ENCODE measurements at regions not wholly inside any gene's neighbourhood (a gene's known extent, or its start where the extent isn't known, plus 50 kb on each side); places are given as distances from the start of the nearest gene placed in this dataset.

GRCh38 chr1:72637593-72637992, 355.3 kb upstream of the NEGR1 start (continued):
- TF ChIP-seq RAD21 (conservative IDR thresholded peaks at IDR 0.05 in 1 of 2, IDR thresholded peaks at IDR 0.05 in 1 of 2) (no peak), HOXB5 (CRISPR knock-in tag; IDR thresholded peaks at IDR 0.05) (no peak), POLR2A (IDR thresholded peaks at IDR 0.05; ENCODE audit: low read length) (no peak), RCOR1 (IDR thresholded peaks at IDR 0.05; ENCODE audit: low read depth, low read length) (no peak)
- TF ChIP-seq, protein P1, sequence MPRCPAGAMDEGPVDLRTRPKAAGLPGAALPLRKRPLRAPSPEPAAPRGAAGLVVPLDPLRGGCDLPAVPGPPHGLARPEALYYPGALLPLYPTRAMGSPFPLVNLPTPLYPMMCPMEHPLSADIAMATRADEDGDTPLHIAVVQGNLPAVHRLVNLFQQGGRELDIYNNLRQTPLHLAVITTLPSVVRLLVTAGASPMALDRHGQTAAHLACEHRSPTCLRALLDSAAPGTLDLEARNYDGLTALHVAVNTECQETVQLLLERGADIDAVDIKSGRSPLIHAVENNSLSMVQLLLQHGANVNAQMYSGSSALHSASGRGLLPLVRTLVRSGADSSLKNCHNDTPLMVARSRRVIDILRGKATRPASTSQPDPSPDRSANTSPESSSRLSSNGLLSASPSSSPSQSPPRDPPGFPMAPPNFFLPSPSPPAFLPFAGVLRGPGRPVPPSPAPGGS (IDR thresholded peaks at IDR 0.05), result no peak
- TF ChIP-seq, protein P2, sequence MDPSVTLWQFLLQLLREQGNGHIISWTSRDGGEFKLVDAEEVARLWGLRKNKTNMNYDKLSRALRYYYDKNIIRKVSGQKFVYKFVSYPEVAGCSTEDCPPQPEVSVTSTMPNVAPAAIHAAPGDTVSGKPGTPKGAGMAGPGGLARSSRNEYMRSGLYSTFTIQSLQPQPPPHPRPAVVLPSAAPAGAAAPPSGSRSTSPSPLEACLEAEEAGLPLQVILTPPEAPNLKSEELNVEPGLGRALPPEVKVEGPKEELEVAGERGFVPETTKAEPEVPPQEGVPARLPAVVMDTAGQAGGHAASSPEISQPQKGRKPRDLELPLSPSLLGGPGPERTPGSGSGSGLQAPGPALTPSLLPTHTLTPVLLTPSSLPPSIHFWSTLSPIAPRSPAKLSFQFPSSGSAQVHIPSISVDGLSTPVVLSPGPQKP (IDR thresholded peaks at IDR 0.05; ENCODE audit: low read depth, low read length), result no peak

DNA sequence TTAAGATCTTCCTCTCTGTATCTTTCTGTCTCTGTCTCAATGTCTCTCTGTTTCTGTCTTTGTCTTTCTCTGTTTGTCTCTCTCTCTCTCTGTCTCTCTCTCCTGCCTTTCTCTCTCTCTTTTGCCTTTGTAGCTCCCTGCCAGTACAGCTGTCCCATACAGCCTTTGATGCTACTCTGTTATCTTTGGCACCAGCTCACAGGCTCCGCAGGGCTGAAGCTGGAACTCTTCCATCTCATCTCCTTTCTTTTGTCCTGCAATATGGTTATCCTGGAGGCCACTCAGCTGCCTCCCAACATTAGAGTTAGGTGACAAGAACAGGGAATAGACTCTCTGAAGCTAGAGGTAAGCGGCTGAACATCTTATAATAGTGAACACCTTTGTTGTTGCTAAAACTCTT, 354.3 kb upstream of the NEGR1 start:
- no peak for ATAC-seq
- H3K4me2 ChIP-seq, result no peak overlapping the region

GRCh38 chr1:72635719-72636118, 353.4 kb upstream of the NEGR1 start:
- no peaks in the 10 kb centered on the region for H3K4me1 ChIP-seq
- 60% methylated on average over 5 of the region's 5 CpGs for WGBS (ENCODE audit: missing lambda C conversion rate)
- H3K4me2 ChIP-seq, result no peak overlapping the region
- FAIRE-seq, result no peak
- DNase-seq (ENCODE audit: low read depth in 1 of 2, low spot score in 1 of 2), result no peak
- no peak overlapping the region for H3K27ac ChIP-seq
- ATAC-seq, result no peak
- POLR2A ChIA-PET, result no interaction called here
- no peak overlapping the region for H3K4me3 ChIP-seq
- no peak for TF ChIP-seq POLR2A (IDR thresholded peaks at IDR 0.05; ENCODE audit: low read length)
- TF ChIP-seq RCOR1 (IDR thresholded peaks at IDR 0.05; ENCODE audit: low read depth, low read length), result no peak
- no peak for TF ChIP-seq ZNF302 (CRISPR knock-in tag; IDR thresholded peaks at IDR 0.05)
- no peak for TF ChIP-seq FOSL2 (IDR thresholded peaks at IDR 0.05)
- no peak for TF ChIP-seq FOSL2 (CRISPR knock-in tag; IDR thresholded peaks at IDR 0.05)
- no peak for TF ChIP-seq SREBF2 (IDR thresholded peaks at IDR 0.05)
- no peak for TF ChIP-seq JUNB (IDR thresholded peaks at IDR 0.05)
- TF ChIP-seq, protein P3, sequence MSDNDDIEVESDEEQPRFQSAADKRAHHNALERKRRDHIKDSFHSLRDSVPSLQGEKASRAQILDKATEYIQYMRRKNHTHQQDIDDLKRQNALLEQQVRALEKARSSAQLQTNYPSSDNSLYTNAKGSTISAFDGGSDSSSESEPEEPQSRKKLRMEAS (IDR thresholded peaks at IDR 0.05), result no peak
- no peak for TF ChIP-seq CBX8 (IDR thresholded peaks at IDR 0.05)
- TF ChIP-seq EP300 (IDR thresholded peaks at IDR 0.05), result no peak
- TF ChIP-seq CHD4 (IDR thresholded peaks at IDR 0.05; ENCODE audit: borderline replicate concordance), result no peak
- H3K9me3 ChIP-seq, result no peaks in the 10 kb centered on the region
- CTCF ChIA-PET, result no interaction called here

More for the DNA sequence above, 354.3 kb upstream of the NEGR1 start:
- ChIA-PET POLR2A (no interaction called here), CTCF (no interaction called here)
- H3K9me3 ChIP-seq, result no peaks in the 10 kb centered on the region
- DNase-seq (ENCODE audit: low read depth in 1 of 2, low spot score in 1 of 2) (no peak), FAIRE-seq (no peak)
- no peak overlapping the region for H3K4me3 ChIP-seq
- H3K27ac ChIP-seq, result no peak overlapping the region
- 3% methylated on average over 2 of the region's 2 CpGs for WGBS (ENCODE audit: missing lambda C conversion rate)
- no peaks in the 10 kb centered on the region for H3K4me1 ChIP-seq
- TF ChIP-seq FOSB (CRISPR knock-in tag; IDR thresholded peaks at IDR 0.05), result no peak
- TF ChIP-seq HOXB5 (CRISPR knock-in tag; IDR thresholded peaks at IDR 0.05), result no peak
- no peak for TF ChIP-seq E2F6 (IDR thresholded peaks at IDR 0.05; ENCODE audit: borderline replicate concordance, low read depth)
- TF ChIP-seq JUN (IDR thresholded peaks at IDR 0.05), result no peak
- no peak for TF ChIP-seq RAD21 (conservative IDR thresholded peaks at IDR 0.05 in 1 of 2, IDR thresholded peaks at IDR 0.05 in 1 of 2)
- no peak for TF ChIP-seq MAZ (IDR thresholded peaks at IDR 0.05; ENCODE audit: borderline replicate concordance, low read depth, low read length)

GRCh38 chr1:72634946-72635345, 352.6 kb upstream of the NEGR1 start:
- TF ChIP-seq PBX3 (IDR thresholded peaks at IDR 0.05) (no peak), ATOH8 (CRISPR knock-in tag; IDR thresholded peaks at IDR 0.05; ENCODE audit: low read depth) (no peak), HES2 (IDR thresholded peaks at IDR 0.05) (no peak), NPAS2 (CRISPR knock-in tag; IDR thresholded peaks at IDR 0.05; ENCODE audit: borderline replicate concordance) (no peak)
- H3K9me3 ChIP-seq, result no peaks in the 10 kb centered on the region
- no peak overlapping the region for H3K4me3 ChIP-seq
- no peak for DNase-seq (ENCODE audit: low read depth in 1 of 2, low spot score in 1 of 2)
- ChIA-PET POLR2A (no interaction called here), CTCF (no interaction called here)
- ATAC-seq, result no peak
- no peak overlapping the region for H3K4me2 ChIP-seq
- H3K4me1 ChIP-seq, result no peaks in the 10 kb centered on the region
- H3K27ac ChIP-seq, result no peak overlapping the region
- no peak for FAIRE-seq
- WGBS (ENCODE audit: missing lambda C conversion rate), result 1% methylated on average over 3 of the region's 3 CpGs
